GM23248 (cell line): ENCODE measurements at regions not wholly inside any gene's neighbourhood (a gene's known extent, or its start where the extent isn't known, plus 50 kb on each side); places are given as distances from the start of the nearest gene placed in this dataset.

Experiments
- DNase-seq: peaks from one replicate; pipeline ENCODE4 v3.0.0-alpha.2; 2015
- H2AFZ ChIP-seq: fragments of 200-600 bp; sonication (generic); 2 replicates; pipeline ENCODE4 v1.6.1; 2016; ENCODE audit warnings: antibody characterized with exemption
- H3F3A ChIP-seq: fragments of 200-600 bp; sonication (generic); 2 replicates; pipeline ENCODE4 v1.6.1; 2016; ENCODE audit warnings: mild to moderate bottlenecking, antibody characterized with exemption, mixed run types; ENCODE audit not compliant: insufficient read depth
- H3K27ac ChIP-seq: fragments of 200-600 bp; sonication (generic); 2 replicates; pipeline ENCODE4 v1.5.1; 2016; ENCODE audit warnings: mild to moderate bottlenecking
- H3K27me3 ChIP-seq: fragments of 200-600 bp; sonication (generic); replicated peaks from 2 replicates; pipeline ENCODE4 v1.6.1; 2016; ENCODE audit warnings: mild to moderate bottlenecking; ENCODE audit not compliant: insufficient read depth
- H3K36me3 ChIP-seq: fragments of 200-600 bp; sonication (generic); 2 replicates; pipeline ENCODE4 v1.6.1; 2016; ENCODE audit warnings: low read depth, mild to moderate bottlenecking
- H3K4me1 ChIP-seq: fragments of 200-600 bp; sonication (generic); 2 replicates; pipeline ENCODE4 v1.6.1; 2016; ENCODE audit warnings: mild to moderate bottlenecking; ENCODE audit not compliant: insufficient read depth
- H3K4me2 ChIP-seq: fragments of 200-600 bp; sonication (generic); one replicate; pipeline ENCODE4 v1.6.1; 2016; ENCODE audit warnings: mild to moderate bottlenecking; ENCODE audit not compliant: unreplicated experiment
- H3K4me3 ChIP-seq: fragments of 200-600 bp; sonication (generic); 2 replicates; pipeline ENCODE4 v1.5.1; 2016; ENCODE audit warnings: mild to moderate bottlenecking
- H3K79me2 ChIP-seq: fragments of 200-600 bp; sonication (generic); 2 replicates; pipeline ENCODE4 v1.6.1; 2016; ENCODE audit warnings: mild to moderate bottlenecking; ENCODE audit not compliant: insufficient read depth
- H3K9ac ChIP-seq: fragments of 200-600 bp; sonication (generic); 2 replicates; pipeline ENCODE4 v1.6.1; 2016; ENCODE audit warnings: mild to moderate bottlenecking
- H3K9me2 ChIP-seq: fragments of 200-600 bp; sonication (generic); 2 replicates; pipeline ENCODE4 v1.6.1; 2016; ENCODE audit warnings: mixed run types, mild to moderate bottlenecking, moderate library complexity; ENCODE audit not compliant: insufficient read depth
- H3K9me3 ChIP-seq: fragments of 200-600 bp; sonication (generic); one replicate; pipeline ENCODE4 v1.6.1; 2017; ENCODE audit warnings: low read depth
- H4K20me1 ChIP-seq: fragments of 200-600 bp; sonication (generic); 2 replicates; pipeline ENCODE4 v1.6.0; 2016; ENCODE audit not compliant: insufficient read depth
- EZH2 ChIP-seq: fragments of 200-600 bp; sonication (generic); IDR thresholded peaks from 2 replicates; pipeline ENCODE4 v1.6.1; 2018; ENCODE audit warnings: antibody characterized with exemption, mild to moderate bottlenecking; ENCODE audit not compliant: insufficient read depth, poor library complexity, severe bottlenecking
- EZH2phosphoT487 ChIP-seq: fragments of 200-600 bp; sonication (generic); IDR thresholded peaks from 2 replicates; pipeline ENCODE4 v1.6.1; 2018; ENCODE audit warnings: antibody characterized with exemption, moderate library complexity, mild to moderate bottlenecking, low read depth; ENCODE audit not compliant: insufficient read depth
- WGBS, 2 experiments: methylation state at CpG; one replicate each; pipeline ENCODE4 v1.1.6; 2015 to 2017; ENCODE audit warnings: low lambda C conversion rate in 2 of 2, low coverage in 1 of 2; ENCODE audit errors: missing lambda C conversion rate in 2 of 2; 5-methylcytosine and 5-hydroxymethylcytosine counted together
- in situ Hi-C: fragments of 300-500 bp; cut with MboI; formaldehyde crosslinking; loops from 2 replicates; pipeline ENCODE4 v1.15.0; 2020

DNA sequence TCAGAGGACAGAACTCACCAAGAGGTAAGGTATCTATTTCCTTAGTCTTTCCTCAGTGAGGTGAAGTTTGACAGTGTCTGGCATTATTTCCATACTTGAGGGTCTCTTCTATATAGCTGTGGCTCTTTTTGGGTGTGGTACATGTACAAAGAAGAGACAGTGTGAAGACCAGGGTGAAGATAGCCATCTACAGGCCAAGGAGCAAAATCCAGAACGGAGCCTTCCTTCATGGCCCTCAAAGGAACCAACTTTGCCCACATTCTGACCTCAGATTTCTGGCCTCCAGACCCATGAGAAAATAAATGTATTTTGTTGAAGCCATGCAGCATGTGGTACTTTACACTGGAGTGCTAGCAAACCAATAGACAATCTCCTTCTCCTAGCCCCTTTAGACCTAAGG lies 858.5 kb upstream of the B3GALT2 start:
- no peak overlapping the region for H3K4me2 ChIP-seq
- H3K79me2 ChIP-seq: no peaks in the 10 kb centered on the region
- H3K9me2 ChIP-seq: no peaks in the 10 kb centered on the region
- no peaks in the 10 kb centered on the region for H3K9me3 ChIP-seq
- no peaks in the 10 kb centered on the region for H3K4me1 ChIP-seq
- in situ Hi-C loops: no loop called here
- H3F3A ChIP-seq: no peaks in the 10 kb centered on the region
- 19% methylated on average over 1 of the region's 1 CpG for WGBS, 2 experiments
- no peaks in the 10 kb centered on the region for H3K27me3 ChIP-seq
- H3K9ac ChIP-seq: no peak overlapping the region
- no peaks in the 10 kb centered on the region for H4K20me1 ChIP-seq
- H3K27ac ChIP-seq: no peak overlapping the region
- no peaks in the 10 kb centered on the region for H3K36me3 ChIP-seq
- DNase-seq: no peak
- TF ChIP-seq EZH2 (no peak), EZH2phosphoT487 (no peak)
- H3K4me3 ChIP-seq: no peak overlapping the region
- H2AFZ ChIP-seq: no peak overlapping the region

DNA sequence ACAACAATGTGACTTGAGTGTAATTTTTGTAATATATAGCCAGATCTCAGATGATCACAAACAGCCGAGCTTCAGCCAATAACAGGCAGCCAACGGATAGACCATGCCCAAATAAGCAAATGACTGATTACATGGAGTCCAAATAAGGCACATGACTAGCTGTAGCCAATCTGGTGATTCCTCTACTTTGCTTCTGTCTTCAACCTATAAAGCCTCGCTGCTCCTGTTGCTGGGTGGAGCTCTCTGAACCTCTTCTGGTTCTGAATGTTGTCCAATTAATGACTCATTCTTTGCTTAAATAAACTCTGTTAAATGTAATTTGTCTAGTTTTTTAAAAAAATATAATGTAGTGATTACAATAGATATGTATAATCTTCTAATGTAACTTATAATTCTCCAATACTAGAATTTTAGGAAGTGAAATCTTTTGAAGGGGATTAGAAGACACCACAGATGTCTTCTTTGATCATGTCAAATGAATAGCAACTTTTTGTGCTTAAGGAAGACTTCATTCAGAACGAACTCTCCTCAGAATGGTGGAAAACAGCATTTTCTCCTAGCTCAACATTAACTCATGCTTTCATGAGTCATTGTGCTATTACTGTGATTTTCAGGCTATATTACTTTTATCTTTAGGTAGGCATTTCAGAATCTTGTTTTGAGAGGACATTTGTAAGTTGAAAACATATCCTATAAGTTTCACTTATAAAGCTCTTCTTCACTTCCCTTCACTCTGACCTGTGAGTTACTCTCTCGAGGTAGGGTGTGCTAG lies 857.8 kb upstream of the B3GALT2 start:
- in situ Hi-C loops: no loop called here
- DNase-seq: no peak
- Histone ChIP-seq H2AFZ (no peak overlapping the region), H3K4me3 (no peak overlapping the region), H3K27ac (no peak overlapping the region), H3K9me3 (no peaks in the 10 kb centered on the region), H3K9ac (no peak overlapping the region), H3K9me2 (no peaks in the 10 kb centered on the region), H3K27me3 (no peaks in the 10 kb centered on the region), H3K4me1 (no peaks in the 10 kb centered on the region), H3K4me2 (no peak overlapping the region), H3F3A (no peaks in the 10 kb centered on the region), H4K20me1 (no peaks in the 10 kb centered on the region), H3K36me3 (no peaks in the 10 kb centered on the region), H3K79me2 (no peaks in the 10 kb centered on the region)
- TF ChIP-seq EZH2 (no peak), EZH2phosphoT487 (no peak)
- WGBS, 2 experiments: 10 to 15% methylated on average over 5 of the region's 5 CpGs

DNA sequence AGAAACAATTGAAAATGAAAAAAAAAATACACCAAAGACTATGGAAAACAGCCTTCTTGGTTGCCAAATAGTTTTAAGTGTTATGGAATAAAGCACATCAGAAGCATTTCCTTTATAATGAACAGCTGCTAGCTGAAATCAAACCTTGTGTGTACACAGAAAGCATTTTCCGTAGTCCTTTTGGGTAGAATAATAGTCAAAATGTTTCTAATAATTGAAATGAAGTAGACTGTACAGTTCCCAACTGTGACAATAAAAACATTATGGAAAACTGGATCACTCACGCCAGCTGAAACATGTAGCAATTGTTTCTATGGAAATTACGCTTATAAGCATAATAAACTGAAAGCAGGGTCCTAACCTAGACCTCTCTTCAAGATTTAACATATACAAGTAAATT lies 856.3 kb upstream of the B3GALT2 start:
- H3K4me1 ChIP-seq: no peaks in the 10 kb centered on the region
- H3K9me2 ChIP-seq: no peaks in the 10 kb centered on the region
- DNase-seq: no peak
- no peak overlapping the region for H3K4me2 ChIP-seq
- H3K27me3 ChIP-seq: no peaks in the 10 kb centered on the region
- WGBS, 2 experiments: 2 to 4% methylated on average over 3 of the region's 3 CpGs
- in situ Hi-C loops: no loop called here
- TF ChIP-seq EZH2phosphoT487: no peak
- no peak for TF ChIP-seq EZH2
- no peaks in the 10 kb centered on the region for H4K20me1 ChIP-seq
- no peaks in the 10 kb centered on the region for H3K36me3 ChIP-seq
- no peaks in the 10 kb centered on the region for H3K9me3 ChIP-seq
- H3F3A ChIP-seq: no peaks in the 10 kb centered on the region
- no peak overlapping the region for H3K9ac ChIP-seq
- no peak overlapping the region for H3K4me3 ChIP-seq
- no peak overlapping the region for H3K27ac ChIP-seq
- H3K79me2 ChIP-seq: no peaks in the 10 kb centered on the region
- H2AFZ ChIP-seq: no peak overlapping the region

DNA sequence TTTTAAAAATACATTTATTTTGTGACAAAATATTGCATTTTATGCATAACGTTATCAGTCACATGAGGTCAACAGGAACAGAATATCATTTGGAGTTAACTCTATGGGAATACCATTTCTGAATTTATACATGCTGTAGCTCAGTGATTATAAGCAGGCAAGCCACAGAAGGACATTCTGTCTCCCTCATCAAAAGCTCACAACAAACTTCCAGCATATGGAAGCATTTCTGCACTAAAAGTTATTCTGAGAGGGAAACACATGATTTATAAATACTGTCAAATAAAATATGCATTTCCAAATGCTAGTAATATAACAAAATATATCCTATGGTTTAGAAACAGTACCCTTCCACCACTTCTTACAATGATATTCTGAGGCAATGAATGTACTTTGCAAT lies 854.1 kb upstream of the B3GALT2 start:
- no peaks in the 10 kb centered on the region for H3K9me2 ChIP-seq
- H4K20me1 ChIP-seq: no peaks in the 10 kb centered on the region
- H3K4me1 ChIP-seq: no peaks in the 10 kb centered on the region
- in situ Hi-C loops: no loop called here
- 0 to 6% methylated on average over 1 of the region's 1 CpG for WGBS, 2 experiments
- no peaks in the 10 kb centered on the region for H3F3A ChIP-seq
- no peaks in the 10 kb centered on the region for H3K9me3 ChIP-seq
- no peak overlapping the region for H2AFZ ChIP-seq
- no peak for DNase-seq
- H3K4me2 ChIP-seq: no peak overlapping the region
- H3K4me3 ChIP-seq: no peak overlapping the region
- H3K9ac ChIP-seq: no peak overlapping the region
- H3K27ac ChIP-seq: no peak overlapping the region
- TF ChIP-seq EZH2phosphoT487 (no peak), EZH2 (no peak)
- H3K36me3 ChIP-seq: no peaks in the 10 kb centered on the region
- H3K27me3 ChIP-seq: no peaks in the 10 kb centered on the region
- H3K79me2 ChIP-seq: no peaks in the 10 kb centered on the region
